WTC11 (cell line): ENCODE measurements at regions not wholly inside any gene's neighbourhood (a gene's known extent, or its start where the extent isn't known, plus 50 kb on each side); places are given as distances from the start of the nearest gene placed in this dataset.

Source experiments
- ATAC-seq: fragments of 200-7000 bp; cut with Tn5 transposase; 2 replicates; pipeline ENCODE4 v1.10.0; 2021; ENCODE audit warnings: mild to moderate bottlenecking, moderate library complexity
- CTCF ChIA-PET: fragments of 300-600 bp; sonication (Branson Sonifier 250); formaldehyde crosslinking; loops from one replicate; lab custom pipeline; 2021; ENCODE audit warnings: antibody characterized with exemption; lab: Charles Lee
- POLR2A ChIA-PET: fragments of 350-600 bp; sonication (Branson Sonifier 250); formaldehyde crosslinking; loops from one replicate; lab custom pipeline; 2021; ENCODE audit warnings: antibody characterized with exemption; lab: Charles Lee
- DNase-seq: peaks from one replicate; pipeline ENCODE4 v3.0.0; 2021; ENCODE audit warnings: low spot score
- H3K27ac Mint-ChIP-seq: 2 replicates; pipeline ENCODE4 v1.8.0; 2021; ENCODE audit warnings: mixed read lengths
- H3K27me3 Mint-ChIP-seq: 2 replicates; pipeline ENCODE4 v1.8.0; 2021; ENCODE audit warnings: low read depth, mild to moderate bottlenecking, moderate library complexity, mixed read lengths
- H3K36me3 Mint-ChIP-seq: 2 replicates; pipeline ENCODE4 v1.8.0; 2021; ENCODE audit warnings: mixed read lengths
- H3K4me1 Mint-ChIP-seq: 2 replicates; pipeline ENCODE4 v1.8.0; 2022; ENCODE audit warnings: mixed read lengths
- H3K4me3 Mint-ChIP-seq: 2 replicates; pipeline ENCODE4 v1.8.0; 2021; ENCODE audit warnings: mild to moderate bottlenecking, moderate library complexity, mixed read lengths
- H3K9me3 Mint-ChIP-seq: 2 replicates; pipeline ENCODE4 v1.8.0; 2021; ENCODE audit warnings: mixed read lengths
- AR ChIP-seq: fragments of 250-450 bp; sonication (Bioruptor Pico); IDR thresholded peaks from 2 replicates; pipeline ENCODE4 v1.9.0; 2021; ENCODE audit warnings: mild to moderate bottlenecking
- ATF3 ChIP-seq: sonication (generic); formaldehyde crosslinking; conservative IDR thresholded peaks from 2 replicates; pipeline ENCODE4 v1.8.1; 2022; ENCODE audit warnings: mild to moderate bottlenecking, missing genetic modification reagents
- CDX4 ChIP-seq: fragments of 250-450 bp; sonication (Bioruptor Pico); IDR thresholded peaks from 2 replicates; pipeline ENCODE4 v1.9.0; 2021; ENCODE audit warnings: moderate library complexity, mild to moderate bottlenecking, inconsistent platforms, borderline replicate concordance
- CREB1 ChIP-seq: sonication (generic); formaldehyde crosslinking; IDR thresholded peaks from 2 replicates; pipeline ENCODE4 v1.8.0; 2023; ENCODE audit warnings: mild to moderate bottlenecking, missing genetic modification reagents
- CREM ChIP-seq: sonication (generic); formaldehyde crosslinking; IDR thresholded peaks from 2 replicates; pipeline ENCODE4 v1.8.1; 2022; ENCODE audit warnings: mild to moderate bottlenecking, missing genetic modification reagents, moderate library complexity
- E2F1 ChIP-seq: sonication (generic); formaldehyde crosslinking; IDR thresholded peaks from 2 replicates; pipeline ENCODE4 v1.8.0; 2022; ENCODE audit warnings: mild to moderate bottlenecking, missing genetic modification reagents
- E2F4 ChIP-seq: sonication (generic); formaldehyde crosslinking; IDR thresholded peaks from 2 replicates; pipeline ENCODE4 v1.8.1; 2022; ENCODE audit warnings: low read depth, mild to moderate bottlenecking, moderate library complexity, missing genetic modification reagents, borderline replicate concordance
- EMX1 ChIP-seq: fragments of 250-450 bp; sonication (Bioruptor Pico); IDR thresholded peaks from 2 replicates; pipeline ENCODE4 v1.8.0; 2021; ENCODE audit warnings: mild to moderate bottlenecking
- GTF2I ChIP-seq: fragments of 250-450 bp; sonication (Bioruptor Pico); conservative IDR thresholded peaks from 2 replicates; pipeline ENCODE4 v1.4.0; 2021; ENCODE audit warnings: mild to moderate bottlenecking
- HMGA2 ChIP-seq: fragments of 250-450 bp; sonication (Bioruptor Pico); IDR thresholded peaks from 2 replicates; pipeline ENCODE4 v1.4.0; 2021; ENCODE audit warnings: mild to moderate bottlenecking, moderate library complexity
- MLX ChIP-seq: sonication (generic); formaldehyde crosslinking; IDR thresholded peaks from 2 replicates; pipeline ENCODE4 v1.8.1; 2023; ENCODE audit warnings: mild to moderate bottlenecking, missing genetic modification reagents, moderate library complexity
- MXD4 ChIP-seq: fragments of 250-450 bp; sonication (Bioruptor Pico); IDR thresholded peaks from 2 replicates; pipeline ENCODE4 v1.8.0; 2021; ENCODE audit warnings: mild to moderate bottlenecking, moderate library complexity, borderline replicate concordance
- MYBL2 ChIP-seq: sonication (generic); formaldehyde crosslinking; IDR thresholded peaks from 2 replicates; pipeline ENCODE4 v1.8.1; 2023; ENCODE audit warnings: mild to moderate bottlenecking, moderate library complexity, missing genetic modification reagents
- NFYB ChIP-seq: sonication (generic); formaldehyde crosslinking; conservative IDR thresholded peaks from 2 replicates; pipeline ENCODE4 v1.8.0; 2022; ENCODE audit warnings: low read depth, missing genetic modification reagents
- NR3C1 ChIP-seq: sonication (generic); formaldehyde crosslinking; conservative IDR thresholded peaks from 2 replicates; pipeline ENCODE4 v1.8.1; 2023; ENCODE audit warnings: low read depth, mild to moderate bottlenecking, missing genetic modification reagents
- OVOL2 ChIP-seq: fragments of 250-450 bp; sonication (Bioruptor Pico); IDR thresholded peaks from 2 replicates; pipeline ENCODE4 v1.9.0; 2021; ENCODE audit warnings: mild to moderate bottlenecking, borderline replicate concordance
- RELA ChIP-seq: sonication (generic); formaldehyde crosslinking; IDR thresholded peaks from 2 replicates; pipeline ENCODE4 v1.8.1; 2022; ENCODE audit warnings: missing genetic modification reagents, mild to moderate bottlenecking, borderline replicate concordance
- SMAD4 ChIP-seq: sonication (generic); formaldehyde crosslinking; IDR thresholded peaks from 2 replicates; pipeline ENCODE4 v1.8.0; 2022; ENCODE audit warnings: mild to moderate bottlenecking, missing genetic modification reagents
- ZNF317 ChIP-seq: sonication (generic); formaldehyde crosslinking; IDR thresholded peaks from 2 replicates; pipeline ENCODE4 v1.8.1; 2023; ENCODE audit warnings: low read depth, mild to moderate bottlenecking, moderate library complexity, missing genetic modification reagents, borderline replicate concordance
- ZNF396 ChIP-seq: fragments of 250-450 bp; sonication (Bioruptor Pico); IDR thresholded peaks from 2 replicates; pipeline ENCODE4 v1.8.0; 2021; ENCODE audit warnings: mild to moderate bottlenecking, moderate library complexity, borderline replicate concordance
- ZNF532 ChIP-seq: fragments of 250-450 bp; sonication (Bioruptor Pico); IDR thresholded peaks from 2 replicates; pipeline ENCODE4 v1.9.0; 2021; ENCODE audit warnings: mild to moderate bottlenecking, borderline replicate concordance

- no peaks in the 10 kb centered on the region for H3K36me3 Mint-ChIP-seq
- no peak for ATAC-seq
- POLR2A ChIA-PET: no interaction called here
- CTCF ChIA-PET: interaction anchor here (0.9 kb wide), 1 partner anchor 10 kb away, joined by 3 read pairs; no protein-coding TSS in a partner anchor
- no peaks in the 10 kb centered on the region for H3K27me3 Mint-ChIP-seq
- no peak overlapping the region for H3K27ac Mint-ChIP-seq
- DNase-seq: no peak
- H3K4me1 Mint-ChIP-seq: no peaks in the 10 kb centered on the region
- no peak overlapping the region for H3K4me3 Mint-ChIP-seq
- no peaks in the 10 kb centered on the region for H3K9me3 Mint-ChIP-seq
- TF ChIP-seq CREM (CRISPR knock-in tag): no peak
- TF ChIP-seq OVOL2 (CRISPR knock-in tag): no peak
- TF ChIP-seq MXD4 (CRISPR knock-in tag): no peak
- no peak for TF ChIP-seq GTF2I (CRISPR knock-in tag)
- no peak for TF ChIP-seq ZNF396 (CRISPR knock-in tag)
- no peak for TF ChIP-seq E2F1 (CRISPR knock-in tag)
Observed at GRCh38 chr4:93888768-93889167, 60.2 kb downstream of the ATOH1 start.

GRCh38 chr4:93891244-93891643, 62.7 kb downstream of the ATOH1 start:
- H3K27ac Mint-ChIP-seq: no peak overlapping the region
- no peaks in the 10 kb centered on the region for H3K9me3 Mint-ChIP-seq
- no peaks in the 10 kb centered on the region for H3K27me3 Mint-ChIP-seq
- no peaks in the 10 kb centered on the region for H3K36me3 Mint-ChIP-seq
- H3K4me1 Mint-ChIP-seq: no peaks in the 10 kb centered on the region
- DNase-seq: no peak
- POLR2A ChIA-PET: no interaction called here
- ATAC-seq: no peak
- no peak overlapping the region for H3K4me3 Mint-ChIP-seq
- TF ChIP-seq RELA: no peak
- TF ChIP-seq MYBL2 (CRISPR knock-in tag): no peak
- no peak for TF ChIP-seq NFYB (CRISPR knock-in tag)
- no peak for TF ChIP-seq SMAD4 (CRISPR knock-in tag)
- TF ChIP-seq MLX: no peak
- no peak for TF ChIP-seq ATF3
- no peak for TF ChIP-seq ZNF317 (CRISPR knock-in tag)
- no peak for TF ChIP-seq CREB1 (CRISPR knock-in tag)
- TF ChIP-seq AR (CRISPR knock-in tag): no peak
- TF ChIP-seq EMX1: no peak
- TF ChIP-seq NR3C1 (CRISPR knock-in tag): no peak
- no peak for TF ChIP-seq CDX4
- no peak for TF ChIP-seq HMGA2 (CRISPR knock-in tag)
- TF ChIP-seq ZNF532: no peak
- no peak for TF ChIP-seq E2F4
- TF ChIP-seq, all 79 proteins: peak for 0
- CTCF ChIA-PET: no interaction called here
